A549 (cell line): ENCODE measurements at regions not wholly inside any gene's neighbourhood (a gene's known extent, or its start where the extent isn't known, plus 50 kb on each side); places are given as distances from the start of the nearest gene placed in this dataset.
"Not testable (repeated sequence)": the region's sequence is repeated elsewhere in the genome, so short reads cannot be mapped to it uniquely, and the experiment has no call there.

ENCODE experiments used
- ATAC-seq, 2 experiments: fragments of 200-7000 bp in 1 of 2; fragments of >200 bp in 1 of 2; cut with Nextera tagmentation in 1 of 2; cut with Tn5 transposase in 1 of 2; 3 replicates each; pipeline versions ENCODE4 v1.8.0 to v1.9.1; 2018 to 2020; ENCODE audit warnings: mild to moderate bottlenecking in 1 of 2, moderate library complexity in 1 of 2
- CTCF ChIA-PET: fragments of 300-600 bp; sonication (Branson Sonifier 250); formaldehyde crosslinking; extraction: SDS; loops from one replicate; lab custom pipeline; 2021; ENCODE audit warnings: antibody characterized with exemption, inconsistent platforms; lab: Yijun Ruan, JAX
- POLR2A ChIA-PET: fragments of 350-600 bp; formaldehyde crosslinking; extraction: SDS; loops from one replicate; lab custom pipeline; 2021; ENCODE audit warnings: antibody characterized with exemption, inconsistent platforms; lab: Yijun Ruan, JAX
- DNase-seq, 2 experiments: peaks; one replicate each; pipeline versions ENCODE4 v3.0.0 to v3.0.0-alpha.2; 2011 to 2016; ENCODE audit warnings: low read depth in 1 of 2, low spot score in 1 of 2
- FAIRE-seq: peaks from 2 replicates; lab custom pipeline; 2011; peaks lifted over from hg19 to GRCh38; lab: Jason Lieb, UNC
- H3K27ac ChIP-seq, 2 experiments: fragments of >200 bp; sonication (Bioruptor Twin); formaldehyde crosslinking; 3 replicates each; pipeline ENCODE4 v1.5.1; 2016 to 2017
- H3K4me1 ChIP-seq: fragments of >200 bp; sonication (Bioruptor Twin); formaldehyde crosslinking; 3 replicates; pipeline ENCODE4 v1.6.1; 2016
- H3K4me2 ChIP-seq: fragments of >200 bp; sonication (Bioruptor Twin); formaldehyde crosslinking; 3 replicates; pipeline ENCODE4 v1.6.1; 2016
- H3K4me3 ChIP-seq: fragments of >200 bp; sonication (Bioruptor Twin); formaldehyde crosslinking; 3 replicates; pipeline ENCODE4 v1.5.1; 2016
- H3K9me3 ChIP-seq: fragments of >200 bp; sonication (Bioruptor Twin); formaldehyde crosslinking; 3 replicates; pipeline ENCODE4 v1.6.1; 2016
- ESRRA ChIP-seq: fragments of 150-350 bp; IDR thresholded peaks from 2 replicates; pipeline ENCODE4 v1.6.1; 2014; ENCODE audit warnings: mild to moderate bottlenecking, low read length, borderline replicate concordance
- FOXS1 ChIP-seq: fragments of 250-450 bp; sonication (Bioruptor Pico); IDR thresholded peaks from 2 replicates; pipeline ENCODE4 v1.5.0; 2020; ENCODE audit warnings: mild to moderate bottlenecking, moderate library complexity
- GATA3 ChIP-seq: IDR thresholded peaks from 2 replicates; pipeline ENCODE4 v1.6.1; 2012; ENCODE audit warnings: borderline replicate concordance
- HDAC2 ChIP-seq: fragments of 200-600 bp; sonication (generic); IDR thresholded peaks from 2 replicates; pipeline ENCODE4 v1.6.1; 2016
- HOXB5 ChIP-seq: fragments of 250-450 bp; sonication (Bioruptor Pico); IDR thresholded peaks from 2 replicates; pipeline ENCODE4 v1.5.0; 2020; ENCODE audit warnings: mild to moderate bottlenecking, moderate library complexity
- KDM1A ChIP-seq: fragments of 200-600 bp; sonication (generic); IDR thresholded peaks from 2 replicates; pipeline ENCODE4 v1.6.1; 2016; ENCODE audit warnings: low read depth, mild to moderate bottlenecking
- NR3C1 ChIP-seq: fragments of >200 bp; sonication (Bioruptor Twin); formaldehyde crosslinking; IDR thresholded peaks from 3 replicates; pipeline ENCODE4 v1.6.1; 2017
- POLR2A ChIP-seq: IDR thresholded peaks from 2 replicates; pipeline ENCODE4 v1.6.1; 2012; ENCODE audit warnings: mild to moderate bottlenecking, low read length
- RFX5 ChIP-seq: fragments of 450-650 bp; IDR thresholded peaks from 2 replicates; pipeline ENCODE4 v1.7.1; 2014; ENCODE audit warnings: antibody characterized with exemption, mild to moderate bottlenecking, moderate library complexity
- TFCP2L1 ChIP-seq: fragments of 250-450 bp; sonication (Bioruptor Pico); IDR thresholded peaks from 2 replicates; pipeline ENCODE4 v1.5.0; 2021; ENCODE audit warnings: mild to moderate bottlenecking
- TP53 ChIP-seq: fragments of 250-450 bp; sonication (Bioruptor Pico); IDR thresholded peaks from 2 replicates; pipeline ENCODE4 v1.5.0; 2021; ENCODE audit warnings: mild to moderate bottlenecking, moderate library complexity
- USF2 ChIP-seq: fragments of 450-650 bp; IDR thresholded peaks from 2 replicates; pipeline ENCODE4 v1.6.1; 2014; ENCODE audit warnings: antibody characterized with exemption
- WGBS: methylation state at CpG from one replicate; pipeline ENCODE4 v1.1.6; 2017; ENCODE audit errors: missing lambda C conversion rate; 5-methylcytosine and 5-hydroxymethylcytosine counted together
- TF ChIP-seq, protein P1 (sequence below): fragments of >200 bp; sonication (Bioruptor Twin); formaldehyde crosslinking; IDR thresholded peaks from 2 replicates; pipeline ENCODE4 v1.6.1; 2016
- TF ChIP-seq, protein P2 (sequence below): fragments of >200 bp; sonication (Bioruptor Twin); formaldehyde crosslinking; IDR thresholded peaks from 3 replicates; pipeline ENCODE4 v1.6.1; 2016
- TF ChIP-seq, protein P3 (sequence below): fragments of 200-600 bp; sonication (generic); IDR thresholded peaks from 2 replicates; pipeline ENCODE4 v1.6.1; 2016; ENCODE audit warnings: antibody characterized with exemption, mild to moderate bottlenecking, moderate library complexity
- TF ChIP-seq, protein P4 (sequence below): IDR thresholded peaks from 2 replicates; pipeline ENCODE4 v1.6.1; 2012; ENCODE audit warnings: low read depth, borderline replicate concordance

DNA sequence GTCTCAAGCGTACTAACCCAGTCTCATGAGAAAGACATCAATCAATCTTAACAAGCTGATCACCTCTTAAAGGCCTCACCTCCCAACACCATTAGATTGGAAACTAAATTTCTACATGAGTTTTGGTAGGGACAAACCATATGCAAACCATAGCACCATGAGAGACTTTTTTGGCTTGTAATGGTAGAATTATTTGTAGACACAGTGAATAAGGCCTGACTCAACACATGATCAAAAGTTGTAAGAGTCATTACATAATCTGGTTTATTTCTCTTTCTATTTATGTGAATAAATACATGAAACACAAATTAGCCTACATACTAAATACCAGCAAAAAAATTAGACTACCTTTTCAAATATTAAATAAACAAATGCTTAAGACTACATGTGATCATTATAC lies 183.3 kb upstream of the EPHA6 start:
- POLR2A ChIA-PET = no interaction called here
- no peak overlapping the region for H3K27ac ChIP-seq
- H3K9me3 ChIP-seq = no peaks in the 10 kb centered on the region
- FAIRE-seq (no peak), DNase-seq (no peak), ATAC-seq (no peak)
- TF ChIP-seq NR3C1 = no peak
- no peak for TF ChIP-seq ESRRA
- TF ChIP-seq USF2 = no peak
- no peak for TF ChIP-seq HOXB5
- TF ChIP-seq KDM1A = no peak
- no peak for TF ChIP-seq GATA3
- TF ChIP-seq RFX5 = no peak
- TF ChIP-seq, protein P1, sequence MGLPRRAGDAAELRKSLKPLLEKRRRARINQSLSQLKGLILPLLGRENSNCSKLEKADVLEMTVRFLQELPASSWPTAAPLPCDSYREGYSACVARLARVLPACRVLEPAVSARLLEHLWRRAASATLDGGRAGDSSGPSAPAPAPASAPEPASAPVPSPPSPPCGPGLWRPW = no peak
- no peak for TF ChIP-seq TP53 (CRISPR knock-in tag)
- no peaks in the 10 kb centered on the region for H3K4me1 ChIP-seq
- H3K4me3 ChIP-seq = no peak overlapping the region
- 42% methylated on average over 1 of the region's 1 CpG for WGBS
- CTCF ChIA-PET = no interaction called here
- no peak overlapping the region for H3K4me2 ChIP-seq

- FAIRE-seq (no peak), DNase-seq (no peak), ATAC-seq (no peak)
- H3K4me1 ChIP-seq = no peaks in the 10 kb centered on the region
- H3K4me3 ChIP-seq = no peak overlapping the region
- no peak overlapping the region for H3K4me2 ChIP-seq
- H3K9me3 ChIP-seq = no peaks in the 10 kb centered on the region
- TF ChIP-seq TP53 (CRISPR knock-in tag) (no peak), HDAC2 (no peak), POLR2A (no peak)
- TF ChIP-seq, protein P2, sequence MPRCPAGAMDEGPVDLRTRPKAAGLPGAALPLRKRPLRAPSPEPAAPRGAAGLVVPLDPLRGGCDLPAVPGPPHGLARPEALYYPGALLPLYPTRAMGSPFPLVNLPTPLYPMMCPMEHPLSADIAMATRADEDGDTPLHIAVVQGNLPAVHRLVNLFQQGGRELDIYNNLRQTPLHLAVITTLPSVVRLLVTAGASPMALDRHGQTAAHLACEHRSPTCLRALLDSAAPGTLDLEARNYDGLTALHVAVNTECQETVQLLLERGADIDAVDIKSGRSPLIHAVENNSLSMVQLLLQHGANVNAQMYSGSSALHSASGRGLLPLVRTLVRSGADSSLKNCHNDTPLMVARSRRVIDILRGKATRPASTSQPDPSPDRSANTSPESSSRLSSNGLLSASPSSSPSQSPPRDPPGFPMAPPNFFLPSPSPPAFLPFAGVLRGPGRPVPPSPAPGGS = no peak
- H3K27ac ChIP-seq = no peak overlapping the region
- WGBS = 33% methylated on average over 10 of the region's 20 CpGs
- ChIA-PET CTCF (no interaction called here), POLR2A (no interaction called here)
These were observed 167.8 kb upstream of the EPHA6 start for GRCh38 chr3:96646596-96646995.

GRCh38 chr3:96657710-96658109 lies 156.7 kb upstream of the EPHA6 start:
- Histone ChIP-seq H3K4me3 (no peak overlapping the region), H3K27ac (no peak overlapping the region), H3K9me3 (no peaks in the 10 kb centered on the region), H3K4me1 (no peaks in the 10 kb centered on the region), H3K4me2 (no peak overlapping the region)
- WGBS = 38% methylated on average over 8 of the region's 8 CpGs
- FAIRE-seq = no peak
- POLR2A ChIA-PET = no interaction called here
- DNase-seq = no peak
- CTCF ChIA-PET = no interaction called here
- ATAC-seq = no peak
- TF ChIP-seq, protein P3, sequence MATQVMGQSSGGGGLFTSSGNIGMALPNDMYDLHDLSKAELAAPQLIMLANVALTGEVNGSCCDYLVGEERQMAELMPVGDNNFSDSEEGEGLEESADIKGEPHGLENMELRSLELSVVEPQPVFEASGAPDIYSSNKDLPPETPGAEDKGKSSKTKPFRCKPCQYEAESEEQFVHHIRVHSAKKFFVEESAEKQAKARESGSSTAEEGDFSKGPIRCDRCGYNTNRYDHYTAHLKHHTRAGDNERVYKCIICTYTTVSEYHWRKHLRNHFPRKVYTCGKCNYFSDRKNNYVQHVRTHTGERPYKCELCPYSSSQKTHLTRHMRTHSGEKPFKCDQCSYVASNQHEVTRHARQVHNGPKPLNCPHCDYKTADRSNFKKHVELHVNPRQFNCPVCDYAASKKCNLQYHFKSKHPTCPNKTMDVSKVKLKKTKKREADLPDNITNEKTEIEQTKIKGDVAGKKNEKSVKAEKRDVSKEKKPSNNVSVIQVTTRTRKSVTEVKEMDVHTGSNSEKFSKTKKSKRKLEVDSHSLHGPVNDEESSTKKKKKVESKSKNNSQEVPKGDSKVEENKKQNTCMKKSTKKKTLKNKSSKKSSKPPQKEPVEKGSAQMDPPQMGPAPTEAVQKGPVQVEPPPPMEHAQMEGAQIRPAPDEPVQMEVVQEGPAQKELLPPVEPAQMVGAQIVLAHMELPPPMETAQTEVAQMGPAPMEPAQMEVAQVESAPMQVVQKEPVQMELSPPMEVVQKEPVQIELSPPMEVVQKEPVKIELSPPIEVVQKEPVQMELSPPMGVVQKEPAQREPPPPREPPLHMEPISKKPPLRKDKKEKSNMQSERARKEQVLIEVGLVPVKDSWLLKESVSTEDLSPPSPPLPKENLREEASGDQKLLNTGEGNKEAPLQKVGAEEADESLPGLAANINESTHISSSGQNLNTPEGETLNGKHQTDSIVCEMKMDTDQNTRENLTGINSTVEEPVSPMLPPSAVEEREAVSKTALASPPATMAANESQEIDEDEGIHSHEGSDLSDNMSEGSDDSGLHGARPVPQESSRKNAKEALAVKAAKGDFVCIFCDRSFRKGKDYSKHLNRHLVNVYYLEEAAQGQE = no peak
- TF ChIP-seq GATA3 = no peak
- no peak for TF ChIP-seq TFCP2L1 (CRISPR knock-in tag)
- TF ChIP-seq FOXS1 (CRISPR knock-in tag) = no peak
- TF ChIP-seq, protein P4, sequence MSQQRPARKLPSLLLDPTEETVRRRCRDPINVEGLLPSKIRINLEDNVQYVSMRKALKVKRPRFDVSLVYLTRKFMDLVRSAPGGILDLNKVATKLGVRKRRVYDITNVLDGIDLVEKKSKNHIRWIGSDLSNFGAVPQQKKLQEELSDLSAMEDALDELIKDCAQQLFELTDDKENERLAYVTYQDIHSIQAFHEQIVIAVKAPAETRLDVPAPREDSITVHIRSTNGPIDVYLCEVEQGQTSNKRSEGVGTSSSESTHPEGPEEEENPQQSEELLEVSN = no peak

GRCh38 chr3:96671861-96672595 lies 142.4 kb upstream of the EPHA6 start:
- H3K4me2 ChIP-seq, POLR2A ChIA-PET, ATAC-seq: not testable (repeated sequence)

More at GRCh38 chr3:96671861-96672595, 142.4 kb upstream of the EPHA6 start:
- H3K27ac ChIP-seq, FAIRE-seq, H3K4me1 ChIP-seq, CTCF ChIA-PET, H3K4me3 ChIP-seq, H3K9me3 ChIP-seq: not testable (repeated sequence)
- peak in 1 of 2 experiments; percentile 0 for DNase-seq
- 17% methylated on average over 7 of the region's 7 CpGs for WGBS
